GM18873 (cell line): ENCODE measurements at regions not wholly inside any gene's neighbourhood (a gene's known extent, or its start where the extent isn't known, plus 50 kb on each side); places are given as distances from the start of the nearest gene placed in this dataset.

Source experiments
- ATAC-seq: cut with Tn5 transposase; IDR thresholded peaks from one replicate; pipeline ENCODE4 v1.9.1; 2021; ENCODE audit warnings: mild to moderate bottlenecking, moderate library complexity, moderate number of reproducible peaks; ENCODE audit not compliant: unreplicated experiment, low FRiP score

DNA sequence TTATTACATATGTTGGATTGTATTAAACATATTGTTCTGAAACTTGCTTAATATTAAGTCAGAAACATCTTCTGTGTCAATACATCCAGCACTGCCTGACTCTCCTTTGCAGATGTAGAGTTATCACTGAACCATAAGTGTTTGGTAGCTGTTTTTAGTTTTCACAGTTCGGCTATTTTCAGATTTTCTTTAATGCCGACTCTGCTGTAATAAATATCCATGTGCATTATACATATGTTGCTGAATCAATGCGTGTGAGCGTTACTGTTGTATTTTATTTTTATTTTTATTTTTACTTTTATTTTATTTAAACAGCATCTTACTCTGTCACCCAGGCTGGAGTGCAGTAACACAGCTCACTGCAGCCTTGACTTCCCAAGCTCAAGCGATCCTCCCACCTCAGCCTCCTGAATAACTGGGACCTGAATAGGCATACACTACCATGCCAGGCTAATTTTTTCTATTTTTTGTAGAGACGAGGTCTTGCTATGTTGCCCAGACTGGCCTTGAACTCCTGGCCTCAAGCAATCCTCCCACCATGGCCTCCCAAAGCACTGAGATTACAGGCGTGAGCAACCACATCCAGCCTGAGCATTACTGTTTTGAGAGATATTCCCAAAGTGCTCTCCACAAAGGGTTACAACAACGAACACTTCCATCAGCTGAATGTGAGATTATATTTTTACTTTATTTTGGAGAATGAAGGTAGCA lies 50.7 kb upstream of the NOCT start:
- ATAC-seq = no peak

DNA sequence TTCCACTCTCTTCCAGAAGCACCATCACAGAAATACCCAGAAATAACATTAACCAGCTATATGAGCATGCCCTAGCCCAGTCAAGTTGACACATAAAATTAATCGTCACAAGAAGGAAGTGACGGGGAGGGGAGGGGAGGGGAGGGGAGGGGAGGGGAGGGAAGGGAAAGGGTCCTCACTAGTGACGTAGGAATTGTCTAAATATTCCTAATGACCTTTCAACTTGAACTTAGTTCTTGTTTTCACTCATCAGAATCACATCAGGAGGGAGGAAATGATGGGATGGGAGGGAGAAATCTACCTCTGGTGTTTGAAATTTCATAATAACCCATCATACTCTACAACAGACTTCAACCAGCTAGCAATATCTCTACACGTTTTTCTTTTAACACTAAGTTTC lies 52.2 kb upstream of the NOCT start:
- ATAC-seq = no peak

DNA sequence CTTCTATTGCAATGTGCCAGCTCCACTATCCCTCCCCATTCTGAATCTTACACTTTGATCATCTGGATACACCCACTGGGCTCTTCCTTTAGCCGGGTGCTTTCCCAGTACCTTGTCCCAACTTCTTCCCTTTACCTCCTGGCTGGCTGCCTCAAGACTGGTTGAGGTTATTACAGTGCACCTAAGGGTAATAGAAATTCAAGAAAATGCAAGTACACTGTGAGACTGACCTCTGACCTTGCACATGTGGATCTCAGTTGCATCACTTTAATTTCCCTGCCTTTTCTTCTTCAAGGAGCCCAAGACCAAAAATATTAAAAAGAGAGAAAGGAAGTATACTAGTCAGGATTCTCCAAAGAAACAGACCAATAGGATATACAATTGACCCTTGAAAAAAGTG lies 53.9 kb upstream of the NOCT start:
- no peak for ATAC-seq

DNA sequence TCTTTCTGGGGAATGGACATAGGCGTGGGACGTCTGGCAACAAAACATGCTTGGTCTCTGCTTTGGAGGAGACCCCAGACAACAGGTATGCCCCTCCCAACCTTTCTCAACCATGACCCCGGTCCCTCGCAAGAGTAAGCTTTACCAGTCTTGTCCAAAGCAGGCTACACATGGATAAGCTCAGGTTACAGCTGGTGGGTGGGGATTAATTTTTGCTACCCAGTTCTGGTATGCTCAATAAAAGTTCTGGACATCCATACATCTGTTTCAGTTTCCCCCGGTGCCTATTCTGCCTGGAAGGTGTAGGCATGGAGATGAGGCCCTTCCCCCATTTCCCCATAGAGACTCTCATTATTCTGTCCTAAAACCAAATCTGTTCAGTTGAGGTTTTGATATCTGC lies 54.5 kb upstream of the NOCT start:
- ATAC-seq = no peak

DNA sequence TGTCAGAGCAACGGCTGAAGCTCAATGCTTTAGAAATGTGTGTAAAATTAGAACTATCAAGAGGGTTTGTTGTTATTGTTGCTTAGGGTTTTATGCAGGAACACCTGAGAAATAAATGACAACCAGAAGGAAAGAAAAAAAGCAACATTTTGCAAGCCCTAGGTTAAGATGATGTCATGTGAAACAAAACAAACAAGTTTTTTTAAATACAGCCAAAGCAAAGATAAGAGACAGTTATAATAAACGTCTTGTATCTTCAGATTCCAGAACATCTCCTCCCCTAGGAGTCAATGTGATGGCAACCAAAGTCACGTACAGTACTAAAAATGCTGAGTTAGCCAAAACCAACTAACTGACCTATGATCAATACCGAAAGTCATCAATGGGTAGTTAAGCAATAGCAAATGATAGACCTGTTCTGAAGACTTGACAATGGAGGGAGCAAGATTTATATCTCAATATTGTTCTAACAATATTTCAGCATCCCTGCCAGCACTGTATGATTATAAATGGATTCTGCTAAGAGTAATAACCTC lies 55.3 kb upstream of the NOCT start:
- ATAC-seq = no peak

DNA sequence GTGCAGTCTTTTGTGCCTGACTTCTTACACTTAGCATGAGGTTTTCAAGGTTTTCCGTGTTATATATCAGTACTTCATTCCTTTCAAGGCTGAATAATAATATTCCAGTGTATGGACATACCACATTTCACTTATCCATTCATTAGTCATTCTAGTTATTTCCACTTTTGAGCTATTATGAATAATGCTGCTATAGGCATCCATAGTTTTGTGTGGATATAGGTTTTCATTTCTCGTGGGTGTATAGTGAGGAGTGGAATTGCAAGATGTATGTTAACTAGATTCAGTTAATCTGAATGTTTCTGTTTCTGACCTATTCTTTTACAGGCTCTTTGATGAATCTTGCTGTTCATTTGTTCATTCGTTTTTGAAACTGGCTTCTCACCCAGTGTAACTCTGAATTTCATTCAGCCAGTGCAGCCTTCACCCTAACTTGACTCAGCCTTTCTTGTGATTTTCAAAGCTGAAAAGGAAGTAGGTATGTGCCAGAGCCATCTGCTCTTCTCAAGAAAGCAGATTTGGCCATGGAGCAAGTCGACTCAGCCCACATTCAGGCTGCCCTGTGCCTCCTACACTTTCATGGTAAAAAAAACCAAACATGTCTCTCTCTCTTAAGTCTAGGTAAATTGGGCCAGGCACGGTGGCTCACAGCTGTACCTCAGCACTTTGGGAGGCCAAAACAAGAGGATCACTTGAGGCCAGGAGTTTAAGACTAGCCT lies 56.3 kb upstream of the NOCT start:
- no peak for ATAC-seq

DNA sequence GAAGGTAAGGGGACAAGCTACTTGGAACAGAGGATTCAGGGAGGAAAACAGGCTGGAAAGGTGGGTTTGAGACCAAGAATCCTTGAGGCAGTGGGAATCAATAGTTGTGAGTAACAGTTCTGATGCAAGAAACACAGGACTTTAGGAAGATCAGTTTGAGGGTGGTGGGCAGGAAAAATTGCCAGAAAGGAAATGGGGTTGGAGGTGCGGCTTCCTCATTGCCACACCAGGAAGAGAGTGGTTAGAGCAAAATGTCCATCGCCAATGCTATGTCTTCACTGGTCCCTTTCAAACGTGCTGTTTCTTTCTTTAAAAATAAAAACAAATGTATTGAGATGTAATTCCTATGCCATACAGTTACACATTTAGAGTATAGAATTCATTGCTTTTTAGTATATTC lies 57.1 kb upstream of the NOCT start:
- no peak for ATAC-seq

DNA sequence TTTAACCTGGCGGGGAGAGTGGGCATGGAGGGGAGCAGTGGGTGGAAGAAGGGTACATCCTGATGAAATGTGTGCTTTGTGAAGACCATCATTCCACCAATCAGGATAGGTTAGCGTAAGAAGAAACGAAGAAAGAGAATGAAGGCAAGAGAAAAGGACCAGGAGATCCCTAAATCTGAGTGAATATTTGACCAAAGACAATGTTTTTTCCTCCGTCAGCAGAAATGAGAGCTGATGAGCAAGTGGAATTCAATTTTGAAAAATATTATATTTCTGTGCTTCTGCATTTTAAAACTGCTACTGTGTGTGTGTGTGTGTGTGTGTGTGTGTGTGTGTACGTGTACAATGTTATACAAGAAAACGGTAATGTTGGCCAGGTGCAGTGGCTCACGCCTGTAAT lies 58.3 kb upstream of the NOCT start:
- no peak for ATAC-seq

DNA sequence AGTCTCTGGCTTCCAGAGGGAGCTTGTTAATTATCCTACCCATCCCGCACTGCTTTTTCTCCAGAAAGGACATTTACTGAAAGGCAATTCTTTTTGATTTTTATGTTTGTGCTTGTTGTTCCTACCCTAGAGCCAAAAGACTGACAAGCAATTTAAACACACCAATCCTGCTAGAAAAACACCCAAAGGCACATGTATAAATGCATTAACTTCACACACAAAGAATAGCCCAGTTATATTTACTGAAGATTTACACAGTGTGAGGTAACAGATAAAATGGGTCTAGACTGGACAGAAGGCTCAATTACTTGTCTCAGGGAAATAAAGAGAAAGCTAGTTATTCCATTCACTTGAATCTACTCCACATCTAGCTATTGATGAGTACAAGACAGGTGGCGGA lies 61.2 kb upstream of the NOCT start:
- no peak for ATAC-seq

DNA sequence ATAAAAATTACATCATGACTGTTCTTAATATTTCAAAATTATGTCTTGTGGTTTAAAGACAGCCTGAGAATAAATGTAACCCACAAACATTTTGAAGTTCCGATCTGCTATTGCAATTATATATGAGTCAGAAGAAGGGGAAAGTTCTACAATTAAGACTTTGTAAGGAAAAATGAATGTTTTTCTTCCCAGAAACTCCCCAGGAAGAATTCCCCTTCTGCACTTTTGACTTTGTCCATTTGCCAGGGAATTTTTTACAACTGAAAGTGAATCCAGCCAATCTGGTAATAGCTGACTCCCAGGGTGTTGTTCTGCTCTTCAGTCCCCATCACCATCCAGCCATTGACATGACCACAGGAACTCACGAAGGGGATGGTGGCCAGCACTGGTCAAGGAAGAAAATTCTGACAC lies 61.6 kb upstream of the NOCT start:
- no peak for ATAC-seq

DNA sequence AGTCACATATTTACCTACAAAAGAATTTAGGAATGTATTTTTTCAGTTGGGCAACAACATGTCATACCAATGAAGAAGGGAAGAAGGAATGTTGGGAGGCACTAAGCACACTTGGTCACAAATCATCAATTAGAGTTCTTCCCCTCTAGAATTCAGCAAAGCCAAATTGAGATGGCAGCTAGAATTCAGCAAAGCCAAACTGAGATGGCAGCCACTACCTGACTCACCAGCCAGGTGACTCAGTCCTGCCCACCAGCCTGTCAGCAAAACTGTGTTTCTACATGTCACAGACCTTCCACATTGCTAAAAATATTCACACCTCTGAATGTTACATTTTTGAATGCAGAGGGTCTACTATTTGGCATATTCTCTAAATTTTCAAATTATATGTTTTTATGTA lies 63.2 kb upstream of the NOCT start:
- no peak for ATAC-seq

DNA sequence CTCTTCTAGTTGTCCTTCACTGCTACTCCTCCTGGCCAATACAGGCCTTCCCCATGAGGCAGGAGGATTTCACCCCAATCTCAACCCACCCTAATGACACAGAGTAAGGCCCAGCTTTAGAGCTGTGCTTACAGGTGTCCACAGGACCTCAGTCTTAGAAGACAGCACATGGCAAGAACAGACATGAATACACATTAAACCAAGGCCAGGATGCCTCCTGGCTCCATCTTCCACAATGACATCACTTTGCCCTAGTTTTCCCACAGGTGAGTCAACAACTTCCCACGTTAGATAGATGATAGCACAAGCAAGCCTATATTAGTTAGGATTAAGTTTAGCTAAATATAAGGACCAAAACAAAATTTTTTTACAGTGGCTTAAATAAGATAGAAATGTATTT lies 63.8 kb upstream of the NOCT start:
- ATAC-seq = no peak

DNA sequence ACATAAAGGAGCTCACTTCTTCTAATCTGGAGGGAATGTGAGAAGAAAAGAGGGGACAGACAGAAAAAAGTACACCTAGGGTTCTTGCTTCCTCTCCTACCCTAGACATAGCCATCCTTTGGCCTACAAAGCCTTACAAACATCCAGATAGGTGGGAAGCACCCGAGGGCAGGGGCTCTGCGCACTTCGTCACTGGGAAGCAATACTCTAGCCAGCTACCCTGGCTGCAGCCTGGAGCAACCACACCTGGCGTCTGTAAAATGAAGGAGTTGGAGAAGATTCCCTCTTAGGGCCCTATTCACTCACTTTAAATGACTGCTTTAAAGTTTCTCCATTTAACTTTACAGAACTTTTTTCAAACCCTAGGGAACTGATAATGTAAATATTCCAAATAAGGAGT lies 65.7 kb upstream of the NOCT start:
- ATAC-seq = no peak

DNA sequence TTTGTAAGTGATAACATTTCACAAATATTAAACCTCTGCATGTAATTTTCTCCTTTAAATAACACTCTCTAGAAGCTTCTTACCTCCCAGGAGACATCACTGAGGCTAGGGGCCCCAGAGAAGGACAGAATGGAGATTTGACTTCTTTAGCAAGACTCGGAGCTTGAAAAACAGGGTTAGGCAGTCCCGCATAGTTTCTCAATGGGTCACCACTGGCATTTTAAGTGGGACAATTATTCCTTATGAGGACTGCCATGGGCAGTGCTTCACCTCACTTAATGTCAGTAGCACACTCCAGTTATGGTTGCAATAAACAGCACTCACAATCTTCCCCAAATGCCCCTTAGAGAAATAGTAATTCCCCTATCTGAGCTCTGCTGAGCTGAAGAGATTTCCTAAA lies 66.7 kb upstream of the NOCT start:
- ATAC-seq = no peak

DNA sequence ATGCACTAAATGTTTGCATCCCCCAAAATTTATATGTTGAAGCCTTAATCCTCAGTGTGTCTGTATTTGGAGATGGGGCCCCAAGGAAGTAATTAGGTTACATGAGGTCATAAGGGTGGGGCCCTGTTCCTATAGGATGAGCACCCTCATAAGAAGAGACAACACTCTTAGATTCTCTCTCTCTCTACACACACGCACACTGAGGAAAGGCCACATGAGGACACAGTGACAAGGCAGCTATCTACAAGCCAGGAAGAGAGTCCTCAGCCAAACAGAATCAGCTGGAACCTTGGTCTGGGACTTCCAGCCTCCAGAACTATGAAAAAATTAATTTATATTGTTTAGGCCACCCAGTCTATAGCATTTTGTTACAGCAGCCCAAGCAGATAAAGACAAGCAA lies 69.3 kb upstream of the NOCT start:
- no peak for ATAC-seq

DNA sequence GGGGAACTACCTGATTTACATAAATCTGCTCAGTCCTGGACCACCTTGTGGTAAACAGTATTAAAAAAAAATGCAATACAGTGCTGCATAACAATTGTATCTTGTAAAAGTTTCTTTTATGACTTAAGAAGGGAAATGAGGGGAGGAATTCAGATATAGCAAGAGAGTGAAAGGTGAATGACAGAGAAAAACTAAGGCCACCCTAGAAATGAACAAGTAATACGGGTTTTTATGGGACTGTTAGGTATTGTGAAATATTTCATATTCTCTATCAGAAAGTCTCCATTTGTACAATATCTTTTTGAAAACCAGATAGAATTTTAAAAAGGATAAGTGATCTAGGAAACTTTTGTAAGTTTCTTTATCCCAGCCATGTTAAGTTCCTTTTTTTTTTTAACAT lies 69.7 kb upstream of the NOCT start:
- ATAC-seq = no peak

DNA sequence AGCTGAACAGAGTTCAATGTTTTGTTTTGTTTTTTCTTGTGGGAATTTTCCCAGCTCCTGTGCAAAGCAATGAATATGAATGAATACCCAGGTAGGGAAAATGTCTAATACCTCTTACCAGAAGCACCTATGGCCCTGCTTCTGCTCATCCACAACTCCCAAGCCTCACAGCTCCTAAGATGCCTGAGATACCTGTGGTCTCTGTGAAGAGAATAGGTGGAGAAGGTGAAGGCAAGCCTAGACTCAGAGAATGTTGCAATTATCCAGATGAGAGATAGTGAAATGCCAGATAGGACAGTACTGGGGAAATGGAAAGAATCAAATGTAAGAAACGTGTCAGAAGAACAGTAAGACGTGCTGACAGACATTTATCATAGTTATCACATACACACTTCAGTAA lies 70.2 kb upstream of the NOCT start:
- ATAC-seq = no peak

DNA sequence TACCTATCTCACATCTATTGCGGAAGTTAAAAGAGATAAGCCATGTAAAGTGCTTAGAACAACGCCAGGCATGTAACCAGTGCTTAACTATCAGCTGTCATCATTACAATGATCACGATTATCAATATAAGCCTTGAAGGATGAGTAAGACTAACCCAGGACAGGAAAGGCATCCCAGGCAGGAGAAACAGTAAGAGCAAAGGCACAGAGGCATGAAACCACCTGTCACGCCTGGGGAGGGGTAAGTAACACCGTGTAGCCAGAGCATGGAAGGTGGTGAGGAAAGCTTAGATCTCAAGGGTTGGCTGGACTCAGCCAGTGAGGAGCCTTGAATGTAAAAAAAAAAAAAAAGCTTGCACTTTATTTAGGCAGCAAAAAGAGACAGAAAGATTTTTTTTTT lies 71.7 kb upstream of the NOCT start:
- no peak for ATAC-seq

DNA sequence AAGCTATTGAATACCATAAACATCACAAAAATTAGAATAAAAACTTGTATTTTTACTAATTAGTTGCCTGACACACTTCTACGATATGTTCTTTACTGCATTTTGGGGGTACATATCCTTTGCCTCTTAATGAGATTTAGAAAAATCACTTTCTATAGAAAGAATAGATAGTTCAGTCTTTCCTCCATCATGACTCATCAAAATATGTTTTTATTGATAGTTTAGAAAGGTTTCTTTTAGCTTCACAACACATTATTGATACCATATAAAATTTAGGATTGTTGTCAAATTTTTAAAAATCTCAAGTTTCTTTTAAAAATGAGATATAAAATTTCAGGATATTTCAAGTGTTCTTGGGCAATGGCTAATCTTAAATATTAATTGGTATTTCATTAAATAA lies 74.5 kb upstream of the NOCT start:
- no peak for ATAC-seq

DNA sequence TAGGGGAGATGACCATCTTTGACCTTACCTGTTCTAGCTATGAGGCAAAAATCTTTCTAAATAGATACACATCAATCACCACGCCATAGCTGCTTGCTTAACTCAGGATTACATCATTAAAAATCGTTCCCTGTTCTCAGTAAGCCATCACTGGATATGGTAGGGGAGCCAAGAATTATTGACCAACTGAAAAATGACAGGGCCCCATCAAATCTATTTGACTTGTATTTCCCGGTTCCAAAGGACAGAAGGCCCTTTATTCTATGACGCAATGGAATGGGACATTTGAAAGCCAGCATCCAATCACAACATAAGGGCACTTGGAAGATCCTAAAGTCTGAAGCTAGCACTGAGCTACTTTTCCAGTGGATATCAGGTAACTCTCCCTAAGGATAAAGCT lies 75.6 kb upstream of the NOCT start:
- ATAC-seq = no peak

DNA sequence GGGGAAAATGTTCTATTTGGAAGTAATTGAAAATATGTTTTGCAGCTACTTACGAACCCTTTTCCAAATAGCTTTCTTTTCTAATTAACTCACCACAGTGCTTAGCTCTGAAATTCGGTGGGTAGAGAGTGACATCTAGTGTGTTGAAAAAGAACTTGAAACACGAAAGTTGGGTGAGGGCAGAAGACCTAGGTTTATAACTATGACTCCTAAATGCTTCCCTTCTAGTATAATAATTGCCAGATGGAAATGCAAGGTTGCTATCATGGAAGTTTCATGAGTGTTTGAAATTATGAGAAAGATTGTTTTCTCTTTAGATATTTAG lies 77.3 kb upstream of the NOCT start:
- ATAC-seq = no peak

DNA sequence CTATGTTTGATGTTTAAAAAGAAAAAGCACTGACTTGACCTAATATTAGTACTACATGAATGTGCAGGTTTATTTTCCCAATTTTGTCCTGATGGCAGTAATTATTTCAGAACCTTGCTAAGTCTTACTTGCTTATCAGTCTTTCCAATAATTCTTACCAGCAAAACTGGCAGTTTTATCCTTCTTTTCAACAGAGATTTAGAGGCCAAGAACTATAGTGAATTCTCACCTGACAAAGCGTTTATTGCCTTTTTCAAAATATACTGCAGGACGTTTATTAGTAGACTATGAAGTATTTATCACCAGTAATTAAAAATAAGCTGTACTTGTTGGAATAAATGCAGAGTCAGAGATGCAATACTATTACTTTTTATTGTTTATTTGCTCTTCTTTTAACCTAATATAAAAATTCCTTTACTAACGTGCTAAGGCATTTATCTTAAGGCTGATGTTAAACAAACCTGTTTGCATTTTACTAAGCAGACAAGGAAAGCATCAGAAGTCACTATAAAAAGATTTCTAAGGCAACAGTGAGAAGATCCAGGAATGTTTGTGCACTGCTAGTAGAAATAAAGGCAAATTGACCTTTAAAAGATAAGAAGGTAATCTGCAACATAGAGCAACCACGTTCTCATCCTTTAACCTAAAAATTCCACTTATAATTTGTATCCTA lies 80.3 kb upstream of the NOCT start:
- no peak for ATAC-seq
